H9 (cell line): ENCODE measurements at regions not wholly inside any gene's neighbourhood (a gene's known extent, or its start where the extent isn't known, plus 50 kb on each side); places are given as distances from the start of the nearest gene placed in this dataset.

Source experiments
- DNase-seq: peaks from one replicate; pipeline ENCODE4 v3.0.0-alpha.2; 2017
- H2AFZ ChIP-seq: one replicate; pipeline ENCODE4 v1.6.1; 2013; ENCODE audit warnings: mild to moderate bottlenecking, low read length, control low read depth, moderate library complexity
- H2AK5ac ChIP-seq: 2 replicates; pipeline ENCODE4 v1.6.1; 2013; ENCODE audit warnings: low read length, control low read depth, mixed read lengths; ENCODE audit not compliant: insufficient read length
- H2BK120ac ChIP-seq: one replicate; pipeline ENCODE4 v1.6.1; 2013; ENCODE audit warnings: low read depth, mild to moderate bottlenecking, low read length, control low read depth, inconsistent platforms; ENCODE audit not compliant: poor library complexity, severe bottlenecking
- H2BK12ac ChIP-seq: 2 replicates; pipeline ENCODE4 v1.6.1; 2013; ENCODE audit warnings: low read length, control low read depth, mixed read lengths, low read depth; ENCODE audit not compliant: insufficient read length
- H2BK15ac ChIP-seq: 2 replicates; pipeline ENCODE4 v1.6.1; 2013; ENCODE audit warnings: low read depth, low read length, control low read depth
- H2BK20ac ChIP-seq: one replicate; pipeline ENCODE4 v1.6.1; 2013; ENCODE audit warnings: low read depth, mild to moderate bottlenecking, low read length, control low read depth, inconsistent platforms; ENCODE audit not compliant: poor library complexity, severe bottlenecking
- H2BK5ac ChIP-seq: 2 replicates; pipeline ENCODE4 v1.6.1; 2013; ENCODE audit warnings: low read length, control low read depth, mixed read lengths; ENCODE audit not compliant: insufficient read length
- H3K14ac ChIP-seq: 2 replicates; pipeline ENCODE4 v1.6.1; 2013; ENCODE audit warnings: low read length, control low read depth; ENCODE audit not compliant: insufficient read depth
- H3K18ac ChIP-seq: 2 replicates; pipeline ENCODE4 v1.6.1; 2013; ENCODE audit warnings: low read depth, mild to moderate bottlenecking, mixed read lengths, low read length, control low read depth; ENCODE audit not compliant: insufficient read length
- H3K23ac ChIP-seq: 2 replicates; pipeline ENCODE4 v1.6.1; 2013; ENCODE audit warnings: low read length, control low read depth, mixed read lengths, low read depth; ENCODE audit not compliant: insufficient read length
- H3K23me2 ChIP-seq: 2 replicates; pipeline ENCODE4 v1.6.1; 2013; ENCODE audit warnings: low read depth, mild to moderate bottlenecking, mixed read lengths, low read length, control low read depth; ENCODE audit not compliant: insufficient read length, poor library complexity, severe bottlenecking
- H3K27ac ChIP-seq: 2 replicates; pipeline ENCODE4 v1.5.1; 2013; ENCODE audit warnings: low read length, control low read depth, mixed read lengths, low read depth; ENCODE audit not compliant: insufficient read length
- H3K27me3 ChIP-seq: 2 replicates; pipeline ENCODE4 v1.6.1; 2013; ENCODE audit warnings: low read length, control low read depth, inconsistent platforms; ENCODE audit not compliant: insufficient read depth
- H3K4ac ChIP-seq: 2 replicates; pipeline ENCODE4 v1.6.1; 2013; ENCODE audit warnings: low read depth, mild to moderate bottlenecking, control low read depth, inconsistent platforms, low read length, moderate library complexity
- H3K4me1 ChIP-seq: 2 replicates; pipeline ENCODE4 v1.6.1; 2013; ENCODE audit warnings: low read length, control low read depth, inconsistent platforms; ENCODE audit not compliant: insufficient read depth
- H3K4me2 ChIP-seq: 2 replicates; pipeline ENCODE4 v1.6.1; 2013; ENCODE audit warnings: low read length, control low read depth, mixed read lengths; ENCODE audit not compliant: insufficient read length, insufficient read depth
- H3K56ac ChIP-seq: 2 replicates; pipeline ENCODE4 v1.6.1; 2013; ENCODE audit warnings: low read depth, mild to moderate bottlenecking, mixed read lengths, low read length, control low read depth; ENCODE audit not compliant: insufficient read length
- H3K79me1 ChIP-seq: 2 replicates; pipeline ENCODE4 v1.6.1; 2013; ENCODE audit warnings: low read depth, mild to moderate bottlenecking, moderate library complexity, low read length, control low read depth, inconsistent platforms; ENCODE audit not compliant: insufficient read depth, poor library complexity, severe bottlenecking
- H3K79me2 ChIP-seq: 2 replicates; pipeline ENCODE4 v1.6.1; 2013; ENCODE audit warnings: low read length, control low read depth, inconsistent platforms; ENCODE audit not compliant: insufficient read depth
- H3K9ac ChIP-seq: 2 replicates; pipeline ENCODE4 v1.6.1; 2013; ENCODE audit warnings: low read length, control low read depth, mixed read lengths; ENCODE audit not compliant: insufficient read length; ENCODE audit errors: extremely low read depth
- H3K9me3 ChIP-seq: one replicate; pipeline ENCODE4 v1.6.1; 2013; ENCODE audit warnings: low read depth, low read length, inconsistent platforms; ENCODE audit not compliant: control insufficient read depth
- H3T11ph ChIP-seq: one replicate; pipeline ENCODE4 v1.6.1; 2013; ENCODE audit warnings: mild to moderate bottlenecking, low read length, control low read depth, inconsistent platforms
- H4K20me1 ChIP-seq: one replicate; pipeline ENCODE4 v1.6.1; 2013; ENCODE audit not compliant: control insufficient read depth, insufficient read length, insufficient read depth
- H4K5ac ChIP-seq: 2 replicates; pipeline ENCODE4 v1.6.1; 2013; ENCODE audit warnings: low read depth, mild to moderate bottlenecking, mixed read lengths, low read length, control low read depth; ENCODE audit not compliant: insufficient read length
- H4K8ac ChIP-seq: replicated peaks from 2 replicates; pipeline ENCODE4 v1.6.1; 2013; ENCODE audit warnings: low read length, control low read depth, mixed read lengths, low read depth; ENCODE audit not compliant: insufficient read length
- H4K91ac ChIP-seq: 2 replicates; pipeline ENCODE4 v1.6.1; 2013; ENCODE audit warnings: low read depth, mild to moderate bottlenecking, moderate library complexity, mixed read lengths, low read length, control low read depth; ENCODE audit not compliant: insufficient read length
- H3K27ac Mint-ChIP-seq, 3 experiments: 2 replicates in 2 of 3; 3 replicates in 1 of 3; pipeline ENCODE4 v1.8.0; 2020 to 2021; ENCODE audit warnings: mixed read lengths in 3 of 3, mild to moderate bottlenecking in 1 of 3, moderate library complexity in 1 of 3
- H3K27me3 Mint-ChIP-seq: 2 replicates; pipeline ENCODE4 v1.8.0; 2021; ENCODE audit warnings: low read depth, mild to moderate bottlenecking, moderate library complexity, mixed read lengths
- H3K36me3 Mint-ChIP-seq, 3 experiments: 2 replicates in 2 of 3; 3 replicates in 1 of 3; pipeline ENCODE4 v1.8.0; 2020 to 2021; ENCODE audit warnings: low read depth in 3 of 3, mixed read lengths in 3 of 3; ENCODE audit not compliant: insufficient read depth in 1 of 3
- H3K4me1 Mint-ChIP-seq, 2 experiments: 2 replicates each; pipeline ENCODE4 v1.8.0; 2020; ENCODE audit warnings: mixed read lengths in 2 of 2
- H3K4me3 Mint-ChIP-seq, 2 experiments: 2 replicates in 1 of 2; 3 replicates in 1 of 2; pipeline ENCODE4 v1.8.0; 2020 to 2021; ENCODE audit warnings: mild to moderate bottlenecking in 2 of 2, mixed read lengths in 2 of 2, moderate library complexity in 1 of 2
- H3K9me3 Mint-ChIP-seq, 2 experiments: 2 replicates in 1 of 2; 3 replicates in 1 of 2; pipeline ENCODE4 v1.8.0; 2020; ENCODE audit warnings: mild to moderate bottlenecking in 2 of 2, mixed read lengths in 2 of 2, moderate library complexity in 1 of 2
- CTCF ChIP-seq: fragments of 200-600 bp; sonication (generic); conservative IDR thresholded peaks from 3 replicates; pipeline ENCODE4 v1.8.0; 2021; ENCODE audit warnings: antibody characterized with exemption, mild to moderate bottlenecking
- WGBS: extraction: QIAGEN DNeasy Blood & Tissue Kit; methylation state at CpG from one replicate; pipeline ENCODE4 v1.1.7; 2013; ENCODE audit warnings: missing lambda C conversion rate, low lambda C conversion rate, mixed read lengths; ENCODE audit not compliant: insufficient read length; ENCODE audit errors: extremely low coverage; 5-methylcytosine and 5-hydroxymethylcytosine counted together

GRCh38 chr9:69961843-69962242 is 81.8 kb upstream of the MAMDC2 start:
- Histone ChIP-seq H3T11ph (no peak overlapping the region), H2BK15ac (no peak overlapping the region), H3K79me2 (no peaks in the 10 kb centered on the region), H2BK120ac (no peak overlapping the region), H3K56ac (no peak overlapping the region), H3K27ac (no peak overlapping the region), H4K5ac (no peak overlapping the region), H3K9ac (no peak overlapping the region), H3K23ac (no peak overlapping the region), H3K79me1 (no peaks in the 10 kb centered on the region), H2BK12ac (no peak overlapping the region), H3K23me2 (no peaks in the 10 kb centered on the region), H4K91ac (no peak overlapping the region), H3K18ac (no peak overlapping the region), H2AK5ac (no peak overlapping the region), H3K27me3 (no peaks in the 10 kb centered on the region), H2AFZ (no peak overlapping the region), H3K4me1 (peaks cover 7% of the 10 kb centered on the region), H2BK5ac (no peak overlapping the region), H3K4ac (no peak overlapping the region), H3K14ac (no peak overlapping the region), H4K20me1 (no peaks in the 10 kb centered on the region), H3K4me2 (no peak overlapping the region), H4K8ac (no peak overlapping the region), H3K9me3 (no peaks in the 10 kb centered on the region), H2BK20ac (no peak overlapping the region)
- WGBS = no CpG with 5 or more reads among the region's 1 CpG
- Mint-ChIP-seq H3K4me3 (no peak overlapping the region), H3K36me3 (no peaks in the 10 kb centered on the region), H3K9me3 (no peaks in the 10 kb centered on the region), H3K4me1 (peaks cover 37 to 39% of the 10 kb centered on the region in 2 experiments), H3K27me3 (no peaks in the 10 kb centered on the region; the same call in 1 of the 2 replicates), H3K27ac (peak overlapping the region in 1 of 3 experiments; percentile 44; a peak in 1 of 7 replicates)
- TF ChIP-seq CTCF = no peak
- no peak for DNase-seq
